ENCODE measurements at regions not wholly inside any gene's neighbourhood (a gene's known extent, or its start where the extent isn't known, plus 50 kb on each side); places are given as distances from the start of the nearest gene placed in this dataset.

- Histone ChIP-seq H3K27me3 (replicated peaks in 1 of 7) (no peaks in the 10 kb centered on the region), H3K4me3 (no peak overlapping the region), H3K36me3 (no peaks in the 10 kb centered on the region), H3K27ac (no peak overlapping the region), H3K4me1 (no peaks in the 10 kb centered on the region), H3K9me3 (no peaks in the 10 kb centered on the region)
- WGBS, 5 donors, result 70 to 82% (median 75%) methylated on average over 5 of the region's 5 CpGs
- intact Hi-C loops (cut with DNase I; ENCODE audit: low total_unique reads), result no loop called here
- TF ChIP-seq POLR2AphosphoS5 (IDR thresholded peaks at IDR 0.05) (no peak), POLR2A (IDR thresholded peaks at IDR 0.05) (no peak)
- TF ChIP-seq, protein P1, sequence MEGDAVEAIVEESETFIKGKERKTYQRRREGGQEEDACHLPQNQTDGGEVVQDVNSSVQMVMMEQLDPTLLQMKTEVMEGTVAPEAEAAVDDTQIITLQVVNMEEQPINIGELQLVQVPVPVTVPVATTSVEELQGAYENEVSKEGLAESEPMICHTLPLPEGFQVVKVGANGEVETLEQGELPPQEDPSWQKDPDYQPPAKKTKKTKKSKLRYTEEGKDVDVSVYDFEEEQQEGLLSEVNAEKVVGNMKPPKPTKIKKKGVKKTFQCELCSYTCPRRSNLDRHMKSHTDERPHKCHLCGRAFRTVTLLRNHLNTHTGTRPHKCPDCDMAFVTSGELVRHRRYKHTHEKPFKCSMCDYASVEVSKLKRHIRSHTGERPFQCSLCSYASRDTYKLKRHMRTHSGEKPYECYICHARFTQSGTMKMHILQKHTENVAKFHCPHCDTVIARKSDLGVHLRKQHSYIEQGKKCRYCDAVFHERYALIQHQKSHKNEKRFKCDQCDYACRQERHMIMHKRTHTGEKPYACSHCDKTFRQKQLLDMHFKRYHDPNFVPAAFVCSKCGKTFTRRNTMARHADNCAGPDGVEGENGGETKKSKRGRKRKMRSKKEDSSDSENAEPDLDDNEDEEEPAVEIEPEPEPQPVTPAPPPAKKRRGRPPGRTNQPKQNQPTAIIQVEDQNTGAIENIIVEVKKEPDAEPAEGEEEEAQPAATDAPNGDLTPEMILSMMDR (IDR thresholded peaks at IDR 0.05 in 8 of 11, conservative IDR thresholded peaks at IDR 0.05 in 3 of 11), result no peak
- DNase-seq, result no peak
These were observed 326.4 kb downstream of the SLITRK2 start for GRCh38 chrX:146144039-146144438.

DNA sequence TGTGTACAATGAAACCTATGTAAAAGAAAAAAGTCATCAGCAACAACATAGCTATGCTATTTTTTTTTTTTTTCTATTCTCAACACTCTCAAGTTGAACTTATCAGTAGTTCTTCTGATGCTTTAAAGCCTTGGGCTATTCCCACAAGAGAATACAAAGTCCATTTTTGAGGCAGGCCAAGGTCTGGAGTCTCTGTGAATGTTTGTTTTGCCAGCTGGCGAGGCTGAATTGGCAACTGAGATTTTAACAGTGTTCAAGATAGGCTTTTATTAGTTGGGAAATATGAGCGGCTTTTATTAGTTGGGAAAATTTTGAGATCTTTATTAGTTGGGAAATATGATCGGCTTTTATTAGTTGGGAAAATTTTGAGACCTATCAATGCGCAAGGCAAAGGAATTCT is 336.6 kb downstream of the SLITRK2 start:
- no peak for DNase-seq
- Histone ChIP-seq H3K27me3 (replicated peaks in 1 of 7) (no peaks in the 10 kb centered on the region), H3K4me1 (no peaks in the 10 kb centered on the region), H3K9me3 (no peaks in the 10 kb centered on the region), H3K27ac (no peak overlapping the region), H3K36me3 (no peaks in the 10 kb centered on the region), H3K4me3 (no peak overlapping the region)
- TF ChIP-seq POLR2AphosphoS5 (IDR thresholded peaks at IDR 0.05) (no peak), POLR2A (IDR thresholded peaks at IDR 0.05) (no peak)
- TF ChIP-seq, protein P1 (IDR thresholded peaks at IDR 0.05 in 8 of 11, conservative IDR thresholded peaks at IDR 0.05 in 3 of 11), result no peak
- 85 to 97% (median 86%) methylated on average over 4 of the region's 4 CpGs for WGBS, 5 donors
- intact Hi-C loops (cut with DNase I; ENCODE audit: low total_unique reads), result no loop called here

DNA sequence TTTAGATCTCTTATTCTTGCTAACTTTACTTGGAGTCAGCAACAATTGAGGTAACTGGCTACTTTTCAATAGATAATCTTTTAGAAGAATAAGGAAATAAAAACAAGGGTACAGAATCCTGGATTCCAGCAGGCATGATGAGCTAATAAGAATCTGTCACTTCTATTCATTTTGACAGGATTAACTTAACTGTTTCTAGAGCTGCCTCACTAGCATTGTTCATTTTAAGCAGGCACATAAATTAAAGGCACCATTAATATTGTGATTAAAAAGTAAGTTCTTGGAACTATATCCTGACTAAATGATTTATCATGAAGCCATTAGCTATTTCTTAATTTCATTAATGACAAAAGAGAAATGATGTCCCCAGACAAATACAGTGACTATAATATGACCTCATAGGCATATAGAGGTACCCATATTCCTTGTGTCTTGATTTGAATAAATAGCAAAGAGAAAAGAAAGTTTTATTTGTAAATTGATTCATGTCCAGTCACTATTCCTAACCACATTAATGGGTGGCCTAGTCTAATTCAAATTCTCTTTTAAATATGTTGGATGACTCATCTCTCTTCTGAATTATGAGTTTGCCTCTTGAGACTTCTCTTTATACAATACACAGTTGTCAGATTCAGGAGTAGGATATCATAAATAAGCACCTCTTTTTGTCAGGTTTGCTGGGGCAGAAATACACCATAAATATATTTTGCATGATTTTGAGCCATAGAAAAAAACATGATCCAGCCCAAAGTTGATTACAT is 343.0 kb downstream of the SLITRK2 start:
- no peaks in the 10 kb centered on the region for H3K36me3 ChIP-seq
- no peaks in the 10 kb centered on the region for H3K27me3 ChIP-seq (replicated peaks in 1 of 7)
- DNase-seq, result no peak
- no peak overlapping the region for H3K27ac ChIP-seq
- TF ChIP-seq, protein P1 (IDR thresholded peaks at IDR 0.05 in 8 of 11, conservative IDR thresholded peaks at IDR 0.05 in 3 of 11), result no peak
- TF ChIP-seq POLR2A (IDR thresholded peaks at IDR 0.05) (no peak), POLR2AphosphoS5 (IDR thresholded peaks at IDR 0.05) (no peak)
- intact Hi-C loops (cut with DNase I; ENCODE audit: low total_unique reads), result no loop called here
- H3K9me3 ChIP-seq, result no peaks in the 10 kb centered on the region
- H3K4me3 ChIP-seq, result no peak overlapping the region
- no peaks in the 10 kb centered on the region for H3K4me1 ChIP-seq

GRCh38 chrX:146173742-146174141 is 356.1 kb downstream of the SLITRK2 start:
- H3K36me3 ChIP-seq, result no peaks in the 10 kb centered on the region
- DNase-seq, result no peak
- WGBS, 5 donors, result 60 to 84% (median 78%) methylated on average over 3 to 4 of the region's 4 CpGs
- no peak overlapping the region for H3K27ac ChIP-seq
- H3K4me1 ChIP-seq, result no peaks in the 10 kb centered on the region
- TF ChIP-seq POLR2A (IDR thresholded peaks at IDR 0.05) (no peak), POLR2AphosphoS5 (IDR thresholded peaks at IDR 0.05) (no peak)
- TF ChIP-seq, protein P1 (IDR thresholded peaks at IDR 0.05 in 8 of 11, conservative IDR thresholded peaks at IDR 0.05 in 3 of 11), result no peak
- no peaks in the 10 kb centered on the region for H3K9me3 ChIP-seq
- H3K27me3 ChIP-seq (replicated peaks in 1 of 7), result no peaks in the 10 kb centered on the region
- no peak overlapping the region for H3K4me3 ChIP-seq
- intact Hi-C loops (cut with DNase I; ENCODE audit: low total_unique reads), result no loop called here
